HAP-1 (cell line): ENCODE measurements at regions not wholly inside any gene's neighbourhood (a gene's known extent, or its start where the extent isn't known, plus 50 kb on each side); places are given as distances from the start of the nearest gene placed in this dataset.

ENCODE experiments used
- DNase-seq, 2 experiments: peaks; one replicate each; pipeline ENCODE4 v3.0.0-alpha.2; 2016 to 2020; ENCODE audit warnings: low spot score in 2 of 2
- H3K27me3 ChIP-seq: fragments of 250-450 bp; sonication (Bioruptor Pico); 2 replicates; pipeline ENCODE4 v1.5.1; 2020; ENCODE audit warnings: low read depth, mild to moderate bottlenecking, moderate library complexity
- H3K36me3 ChIP-seq: fragments of 250-450 bp; sonication (Bioruptor Pico); replicated peaks from 2 replicates; pipeline ENCODE4 v1.5.1; 2020; ENCODE audit warnings: mild to moderate bottlenecking
- H3K4me1 ChIP-seq: fragments of 250-450 bp; sonication (Bioruptor Pico); 2 replicates; pipeline ENCODE4 v1.5.1; 2020; ENCODE audit warnings: mild to moderate bottlenecking
- H3K4me3 ChIP-seq: fragments of 250-450 bp; sonication (Bioruptor Pico); 2 replicates; pipeline ENCODE4 v1.5.1; 2020; ENCODE audit warnings: mild to moderate bottlenecking, moderate library complexity
- H3K9me3 ChIP-seq: fragments of 250-450 bp; sonication (Bioruptor Pico); 2 replicates; pipeline ENCODE4 v1.5.1; 2020; ENCODE audit warnings: mild to moderate bottlenecking, moderate library complexity
- in situ Hi-C: fragments of 300-500 bp; cut with MboI; formaldehyde crosslinking; loops from 3 replicates; pipeline ENCODE4 v1.14.3; 2020; ENCODE audit warnings: low sequenced_read_pairs, inconsistent platforms, mixed read lengths

GRCh38 chr12:69019082-69019481 lies 86.1 kb upstream of the CPM start:
- no peak overlapping the region for H3K4me3 ChIP-seq
- no peaks in the 10 kb centered on the region for H3K9me3 ChIP-seq
- in situ Hi-C loops: no loop called here
- DNase-seq: no peak
- H3K36me3 ChIP-seq: no peaks in the 10 kb centered on the region
- H3K4me1 ChIP-seq: no peaks in the 10 kb centered on the region
- no peaks in the 10 kb centered on the region for H3K27me3 ChIP-seq

DNA sequence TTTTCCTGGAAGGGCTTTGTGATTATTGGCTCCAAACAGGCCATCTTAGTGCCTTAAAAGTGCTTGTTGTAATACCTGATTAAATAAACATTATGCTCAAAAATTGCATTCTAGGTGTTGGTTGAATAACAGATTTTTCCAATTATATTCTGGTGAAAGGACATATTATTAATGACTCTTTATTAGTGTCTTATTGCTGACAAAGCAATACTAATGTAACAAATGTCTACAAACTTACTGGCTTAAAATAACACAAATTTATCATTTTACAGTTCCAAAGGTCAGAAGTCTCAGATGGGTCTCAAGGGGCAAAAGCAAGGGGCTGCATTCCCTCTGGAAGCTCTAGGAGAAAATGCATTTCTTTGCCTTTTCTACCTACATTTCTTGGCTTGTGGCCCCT lies 86.9 kb upstream of the CPM start:
- Histone ChIP-seq H3K4me1 (no peaks in the 10 kb centered on the region), H3K36me3 (no peaks in the 10 kb centered on the region), H3K9me3 (no peaks in the 10 kb centered on the region), H3K27me3 (no peaks in the 10 kb centered on the region), H3K4me3 (no peak overlapping the region)
- no peak for DNase-seq
- in situ Hi-C loops: no loop called here

GRCh38 chr12:69022674-69023073 lies 89.7 kb upstream of the CPM start:
- Histone ChIP-seq H3K27me3 (no peaks in the 10 kb centered on the region), H3K36me3 (no peaks in the 10 kb centered on the region), H3K4me1 (no peaks in the 10 kb centered on the region), H3K4me3 (no peak overlapping the region), H3K9me3 (no peaks in the 10 kb centered on the region)
- in situ Hi-C loops: no loop called here
- no peak for DNase-seq

- in situ Hi-C loops: no loop called here
- Histone ChIP-seq H3K36me3 (no peaks in the 10 kb centered on the region), H3K4me1 (no peaks in the 10 kb centered on the region), H3K27me3 (no peaks in the 10 kb centered on the region), H3K9me3 (no peaks in the 10 kb centered on the region), H3K4me3 (no peak overlapping the region)
- DNase-seq: no peak
Measured at GRCh38 chr12:69023840-69024239, 90.9 kb upstream of the CPM start.

DNA sequence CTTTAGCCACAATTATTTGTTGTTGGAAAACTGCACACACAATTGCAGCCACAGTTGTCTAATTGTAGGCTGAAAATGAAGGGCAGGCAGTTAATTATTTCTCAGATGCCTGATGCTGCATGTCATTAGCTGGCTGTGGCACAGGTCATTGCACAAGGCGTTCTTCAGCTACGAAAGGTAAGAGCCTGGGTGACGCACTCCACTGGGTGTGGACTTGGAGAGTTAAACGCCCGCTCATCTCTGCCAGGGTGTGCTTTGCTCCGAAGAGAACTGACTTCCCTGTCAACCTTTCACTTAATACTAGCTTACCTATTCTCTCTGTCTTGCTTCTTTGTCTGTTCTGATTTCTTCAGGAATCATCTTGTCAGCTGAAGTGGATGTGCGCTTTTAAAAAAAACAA lies 91.4 kb upstream of the CPM start:
- DNase-seq: no peak
- H3K36me3 ChIP-seq: no peaks in the 10 kb centered on the region
- no peaks in the 10 kb centered on the region for H3K27me3 ChIP-seq
- no peak overlapping the region for H3K4me3 ChIP-seq
- in situ Hi-C loops: no loop called here
- H3K9me3 ChIP-seq: no peaks in the 10 kb centered on the region
- no peaks in the 10 kb centered on the region for H3K4me1 ChIP-seq

DNA sequence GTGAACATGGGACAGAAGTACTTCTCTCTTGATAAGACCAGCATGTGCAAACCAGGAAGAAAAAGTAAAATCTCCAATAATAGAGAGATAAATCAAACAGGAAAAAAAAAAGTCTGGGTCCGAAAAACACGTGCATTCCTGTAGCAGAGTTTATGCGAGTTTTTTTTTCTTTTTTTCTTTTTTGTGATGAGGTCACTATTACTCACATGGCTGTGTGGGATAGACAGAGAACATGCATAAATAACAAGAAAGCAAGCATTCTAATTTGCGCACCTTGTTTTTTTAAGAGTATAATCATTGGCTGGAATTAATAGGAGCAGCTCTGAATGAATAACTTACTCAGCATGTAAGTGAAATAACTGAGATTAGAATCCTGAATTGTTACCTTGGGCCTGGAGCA lies 91.9 kb upstream of the CPM start:
- H3K27me3 ChIP-seq: no peaks in the 10 kb centered on the region
- no peak overlapping the region for H3K4me3 ChIP-seq
- no peak for DNase-seq
- H3K9me3 ChIP-seq: no peaks in the 10 kb centered on the region
- in situ Hi-C loops: no loop called here
- H3K36me3 ChIP-seq: no peaks in the 10 kb centered on the region
- no peaks in the 10 kb centered on the region for H3K4me1 ChIP-seq

DNA sequence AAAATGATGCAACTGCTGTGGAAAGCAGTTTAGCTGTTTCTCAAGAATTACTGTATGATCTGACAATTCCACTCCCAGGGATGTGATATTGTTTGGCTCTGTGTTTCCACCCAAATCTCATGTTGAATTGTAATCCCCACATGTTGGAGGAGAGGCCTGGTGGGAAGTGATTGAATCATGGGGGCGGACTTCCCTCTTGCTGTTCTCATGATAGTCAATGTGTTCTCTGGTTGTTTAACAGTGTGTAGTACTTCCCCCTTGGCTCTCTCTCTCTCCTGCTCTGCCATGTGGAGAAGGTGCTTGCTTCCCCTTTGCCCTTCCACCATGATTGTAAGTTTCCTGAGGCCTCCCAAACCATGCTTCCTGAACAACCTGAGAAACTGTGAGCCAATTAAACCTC lies 93.4 kb upstream of the CPM start:
- Histone ChIP-seq H3K36me3 (no peaks in the 10 kb centered on the region), H3K4me3 (no peak overlapping the region), H3K9me3 (no peaks in the 10 kb centered on the region), H3K4me1 (no peaks in the 10 kb centered on the region), H3K27me3 (no peaks in the 10 kb centered on the region)
- DNase-seq: no peak
- in situ Hi-C loops: no loop called here

GRCh38 chr12:69027411-69027881 lies 94.5 kb upstream of the CPM start:
- H3K4me3 ChIP-seq: no peak overlapping the region
- H3K9me3 ChIP-seq: no peaks in the 10 kb centered on the region
- in situ Hi-C loops: no loop called here
- DNase-seq: no peak
- no peaks in the 10 kb centered on the region for H3K36me3 ChIP-seq
- no peaks in the 10 kb centered on the region for H3K27me3 ChIP-seq
- H3K4me1 ChIP-seq: no peaks in the 10 kb centered on the region

DNA sequence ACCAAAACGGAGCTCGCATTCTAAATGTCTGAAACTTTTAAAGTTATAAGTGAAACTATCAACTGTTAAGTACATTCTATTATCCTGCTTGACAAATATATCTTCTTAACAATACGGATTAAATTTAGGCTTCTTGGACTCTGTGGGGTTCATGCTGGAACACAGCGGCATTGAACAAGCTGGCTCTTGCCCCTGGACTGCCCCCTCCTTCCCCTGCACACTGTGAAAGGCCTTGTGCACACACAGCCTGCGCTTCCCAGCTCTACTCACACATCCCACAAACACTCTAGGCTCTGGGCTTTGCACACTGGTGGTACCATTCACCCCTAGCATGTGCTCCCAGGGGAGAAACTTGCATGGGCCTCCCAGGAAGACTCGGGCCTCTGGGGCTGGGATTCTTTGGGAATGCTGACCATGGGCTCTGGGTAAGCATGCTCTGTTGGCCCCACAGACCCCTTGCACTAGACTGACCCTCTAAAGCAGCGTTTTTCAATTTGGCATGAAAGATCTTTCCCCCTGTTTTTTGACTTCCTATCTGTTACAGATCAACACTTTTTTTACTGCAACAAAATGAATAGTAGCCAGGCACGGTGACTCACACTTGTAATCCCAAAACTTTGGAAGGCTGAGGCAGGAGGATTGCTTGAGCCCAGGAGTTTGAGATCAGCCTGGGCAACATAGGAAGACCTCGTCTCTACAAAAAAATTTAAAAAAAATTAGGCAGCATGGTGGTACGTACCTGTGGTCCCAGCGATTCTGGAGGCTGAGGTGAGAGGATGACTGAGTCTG lies 96.2 kb upstream of the CPM start:
- in situ Hi-C loops: no loop called here
- Histone ChIP-seq H3K36me3 (no peaks in the 10 kb centered on the region), H3K27me3 (no peaks in the 10 kb centered on the region), H3K9me3 (no peaks in the 10 kb centered on the region), H3K4me1 (no peaks in the 10 kb centered on the region), H3K4me3 (no peak overlapping the region)
- no peak for DNase-seq

DNA sequence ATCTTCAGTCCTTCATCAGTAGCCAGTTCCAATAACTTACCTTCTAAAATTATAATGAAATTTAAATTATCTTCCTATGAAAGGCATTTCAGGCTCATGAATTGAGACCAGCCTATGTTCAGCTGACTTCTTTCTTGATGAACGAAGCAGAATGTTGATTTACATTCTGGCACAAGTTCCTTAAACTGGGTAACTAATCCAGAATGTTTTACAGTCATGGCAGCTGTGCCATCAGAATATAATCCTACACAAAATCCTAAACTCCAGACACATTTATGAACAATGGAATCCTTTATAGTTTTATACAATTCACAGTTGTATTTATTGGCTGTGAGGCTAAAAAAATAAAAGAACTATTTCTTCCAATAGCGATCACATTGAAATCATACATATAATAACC lies 97.3 kb upstream of the CPM start:
- no peaks in the 10 kb centered on the region for H3K9me3 ChIP-seq
- no peak for DNase-seq
- in situ Hi-C loops: no loop called here
- no peak overlapping the region for H3K4me3 ChIP-seq
- H3K4me1 ChIP-seq: no peaks in the 10 kb centered on the region
- H3K27me3 ChIP-seq: no peaks in the 10 kb centered on the region
- no peaks in the 10 kb centered on the region for H3K36me3 ChIP-seq

GRCh38 chr12:69036533-69036932 lies 103.6 kb upstream of the CPM start:
- in situ Hi-C loops: no loop called here
- no peaks in the 10 kb centered on the region for H3K4me1 ChIP-seq
- no peak for DNase-seq
- H3K36me3 ChIP-seq: no peaks in the 10 kb centered on the region
- H3K4me3 ChIP-seq: no peak overlapping the region
- no peaks in the 10 kb centered on the region for H3K27me3 ChIP-seq
- no peaks in the 10 kb centered on the region for H3K9me3 ChIP-seq

GRCh38 chr12:69036999-69037398 lies 104.0 kb upstream of the CPM start:
- Histone ChIP-seq H3K4me1 (no peaks in the 10 kb centered on the region), H3K9me3 (no peaks in the 10 kb centered on the region), H3K27me3 (no peaks in the 10 kb centered on the region), H3K36me3 (no peaks in the 10 kb centered on the region), H3K4me3 (no peak overlapping the region)
- no peak for DNase-seq
- in situ Hi-C loops: no loop called here

- H3K36me3 ChIP-seq: no peaks in the 10 kb centered on the region
- in situ Hi-C loops: no loop called here
- H3K27me3 ChIP-seq: no peaks in the 10 kb centered on the region
- H3K4me3 ChIP-seq: no peak overlapping the region
- H3K4me1 ChIP-seq: no peaks in the 10 kb centered on the region
- no peak for DNase-seq
- H3K9me3 ChIP-seq: no peaks in the 10 kb centered on the region
Measured at GRCh38 chr12:69039911-69040310, 106.9 kb upstream of the CPM start.

GRCh38 chr12:69042557-69042956 lies 109.6 kb upstream of the CPM start:
- H3K4me3 ChIP-seq: no peak overlapping the region
- H3K36me3 ChIP-seq: no peaks in the 10 kb centered on the region
- H3K4me1 ChIP-seq: no peaks in the 10 kb centered on the region
- no peaks in the 10 kb centered on the region for H3K9me3 ChIP-seq
- no peaks in the 10 kb centered on the region for H3K27me3 ChIP-seq
- in situ Hi-C loops: no loop called here
- DNase-seq: no peak

DNA sequence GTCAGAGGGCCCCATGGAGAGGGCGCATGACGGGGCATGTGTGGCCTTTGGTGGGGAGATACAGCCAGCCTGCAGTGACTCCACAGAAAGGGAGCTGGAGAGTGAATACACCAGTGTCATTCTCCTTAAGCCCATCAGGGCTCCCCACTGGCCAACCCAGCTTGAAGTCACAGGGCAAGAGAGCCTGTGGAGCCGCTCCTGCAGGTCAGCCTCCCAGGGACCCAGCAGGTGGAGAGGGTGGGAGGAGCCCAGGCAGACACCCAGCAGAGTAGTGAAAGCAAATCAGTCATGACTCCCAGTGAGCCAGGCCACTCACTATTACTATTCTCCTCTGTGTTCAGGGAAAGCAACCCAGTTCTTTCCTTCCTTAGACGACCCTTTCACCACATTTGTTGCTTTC lies 110.0 kb upstream of the CPM start:
- Histone ChIP-seq H3K4me1 (no peaks in the 10 kb centered on the region), H3K4me3 (no peak overlapping the region), H3K9me3 (no peaks in the 10 kb centered on the region), H3K36me3 (no peaks in the 10 kb centered on the region), H3K27me3 (no peaks in the 10 kb centered on the region)
- DNase-seq: no peak
- in situ Hi-C loops: no loop called here
